Keratinocyte (primary cell): ENCODE measurements at regions not wholly inside any gene's neighbourhood (a gene's known extent, or its start where the extent isn't known, plus 50 kb on each side); places are given as distances from the start of the nearest gene placed in this dataset.

Experiments
- DNase-seq: peaks from one replicate; pipeline ENCODE4 v3.0.0-alpha.2; 2011; ENCODE audit warnings: low read depth, missing footprints, low spot score
- FAIRE-seq: peaks from 2 replicates; lab custom pipeline; 2011; peaks lifted over from hg19 to GRCh38; lab: Jason Lieb, UNC
- H2AFZ ChIP-seq: 2 replicates; pipeline ENCODE4 v1.6.0; 2012; ENCODE audit warnings: low read length, control low read depth, inconsistent platforms; ENCODE audit not compliant: control insufficient read depth
- H3K27ac ChIP-seq: 2 replicates; pipeline ENCODE4 v1.5.1; 2011; ENCODE audit warnings: low read length; ENCODE audit not compliant: control insufficient read depth, insufficient read depth
- H3K27me3 ChIP-seq: 3 replicates; pipeline ENCODE4 v1.6.0; 2011; ENCODE audit warnings: low read length; ENCODE audit not compliant: control insufficient read depth, insufficient read depth; ENCODE audit errors: extremely low read depth
- H3K36me3 ChIP-seq, 2 experiments: 2 replicates in 1 of 2; 3 replicates in 1 of 2; pipeline ENCODE4 v1.5.1; 2011; ENCODE audit warnings: low read length in 2 of 2, mild to moderate bottlenecking in 1 of 2; ENCODE audit not compliant: control insufficient read depth in 2 of 2, insufficient read depth in 2 of 2; ENCODE audit errors: extremely low read depth in 1 of 2
- H3K4me1 ChIP-seq: 3 replicates; pipeline ENCODE4 v1.5.1; 2011; ENCODE audit warnings: low read length; ENCODE audit not compliant: control insufficient read depth, insufficient read depth; ENCODE audit errors: extremely low read depth
- H3K4me2 ChIP-seq: 3 replicates; pipeline ENCODE4 v1.6.0; 2011; ENCODE audit warnings: low read depth, low read length; ENCODE audit not compliant: control insufficient read depth, insufficient read depth; ENCODE audit errors: extremely low read depth
- H3K4me3 ChIP-seq, 3 experiments: fragments of 200-600 bp in 1 of 3; sonication (generic) in 1 of 3; 2 replicates in 2 of 3; 3 replicates in 1 of 3; pipeline ENCODE4 v1.5.1; 2011 to 2016; ENCODE audit warnings: low read length in 3 of 3, mild to moderate bottlenecking in 3 of 3, control low read depth in 2 of 3, inconsistent platforms in 1 of 3, low read depth in 1 of 3, mixed read lengths in 1 of 3, mixed run types in 1 of 3, moderate library complexity in 1 of 3; ENCODE audit not compliant: control insufficient read depth in 2 of 3, insufficient read depth in 2 of 3; ENCODE audit errors: extremely low read depth in 1 of 3
- H3K79me2 ChIP-seq: 2 replicates; pipeline ENCODE4 v1.6.0; 2012; ENCODE audit warnings: low read length; ENCODE audit not compliant: control insufficient read depth, insufficient read depth
- H3K9ac ChIP-seq: 3 replicates; pipeline ENCODE4 v1.6.0; 2011; ENCODE audit warnings: low read length; ENCODE audit not compliant: control insufficient read depth, insufficient read depth; ENCODE audit errors: extremely low read depth
- H3K9me1 ChIP-seq: 3 replicates; pipeline ENCODE4 v1.6.0; 2011; ENCODE audit warnings: low read length; ENCODE audit not compliant: control insufficient read depth, insufficient read depth; ENCODE audit errors: extremely low read depth
- H3K9me3 ChIP-seq: 2 replicates; pipeline ENCODE4 v1.5.1; 2012; ENCODE audit warnings: low read depth, low read length; ENCODE audit not compliant: control insufficient read depth
- H4K20me1 ChIP-seq: 3 replicates; pipeline ENCODE4 v1.6.0; 2011; ENCODE audit warnings: low read length; ENCODE audit not compliant: control insufficient read depth, insufficient read depth; ENCODE audit errors: extremely low read depth
- CTCF ChIP-seq, 3 experiments: IDR thresholded peaks in 1 of 3; conservative IDR thresholded peaks in 1 of 3; optimal IDR thresholded peaks in 1 of 3; 2 replicates in 2 of 3; 3 replicates in 1 of 3; pipeline versions ENCODE3 to v1.5.1; 2011; ENCODE audit warnings: low read length in 3 of 3, mild to moderate bottlenecking in 3 of 3, moderate library complexity in 2 of 3, control low read depth in 1 of 3, inconsistent platforms in 1 of 3; ENCODE audit not compliant: insufficient read depth in 2 of 3; ENCODE audit errors: extremely low read depth in 1 of 3
- EZH2 ChIP-seq: IDR thresholded peaks from one replicate; pipeline ENCODE4 v1.6.1; 2012; ENCODE audit warnings: inconsistent platforms, mild to moderate bottlenecking, low read length, moderate library complexity
- dilution Hi-C: fragments of 300-500 bp; cut with MboI; formaldehyde crosslinking; loops from one replicate; pipeline ENCODE4 v1.7.0; 2020; ENCODE audit warnings: low sequenced_read_pairs; ENCODE audit not compliant: extremely low pct_ligation_motif_present

GRCh38 chr7:51731075-51731474 is 414.5 kb upstream of the COBL start:
- no peak overlapping the region for H3K9ac ChIP-seq
- H3K4me3 ChIP-seq = no peak overlapping the region
- DNase-seq (no peak), FAIRE-seq (no peak)
- no peaks in the 10 kb centered on the region for H3K9me3 ChIP-seq
- H4K20me1 ChIP-seq = no peaks in the 10 kb centered on the region
- H3K27ac ChIP-seq = no peak overlapping the region
- H3K9me1 ChIP-seq = no peaks in the 10 kb centered on the region
- H3K79me2 ChIP-seq = no peaks in the 10 kb centered on the region
- H3K36me3 ChIP-seq = no peaks in the 10 kb centered on the region
- dilution Hi-C loops = no loop called here
- H2AFZ ChIP-seq = no peak overlapping the region
- no peaks in the 10 kb centered on the region for H3K4me1 ChIP-seq
- no peaks in the 10 kb centered on the region for H3K27me3 ChIP-seq
- TF ChIP-seq CTCF (optimal IDR thresholded peaks at IDR 0.05 in 1 of 3, IDR thresholded peaks at IDR 0.05 in 1 of 3, conservative IDR thresholded peaks at IDR 0.05 in 1 of 3; ENCODE audit: extremely low read depth in 1 of 3, insufficient read depth in 2 of 3, low read length in 3 of 3) (no peak), EZH2 (no peak)
- H3K4me2 ChIP-seq = no peak overlapping the region

- no peaks in the 10 kb centered on the region for H3K4me1 ChIP-seq
- H2AFZ ChIP-seq = no peak overlapping the region
- no peaks in the 10 kb centered on the region for H3K79me2 ChIP-seq
- H3K4me3 ChIP-seq = no peak overlapping the region
- H3K4me2 ChIP-seq = no peak overlapping the region
- H4K20me1 ChIP-seq = no peaks in the 10 kb centered on the region
- TF ChIP-seq EZH2 = no peak
- no peak for TF ChIP-seq CTCF (optimal IDR thresholded peaks at IDR 0.05 in 1 of 3, IDR thresholded peaks at IDR 0.05 in 1 of 3, conservative IDR thresholded peaks at IDR 0.05 in 1 of 3; ENCODE audit: extremely low read depth in 1 of 3, insufficient read depth in 2 of 3, low read length in 3 of 3)
- no peak overlapping the region for H3K9ac ChIP-seq
- no peak for DNase-seq
- no peaks in the 10 kb centered on the region for H3K9me1 ChIP-seq
- no peaks in the 10 kb centered on the region for H3K9me3 ChIP-seq
- no peak overlapping the region for H3K27ac ChIP-seq
- no peaks in the 10 kb centered on the region for H3K27me3 ChIP-seq
- dilution Hi-C loops = no loop called here
- H3K36me3 ChIP-seq = no peaks in the 10 kb centered on the region
- no peak for FAIRE-seq
Measured at GRCh38 chr7:51727441-51727840, 410.8 kb upstream of the COBL start.
